Activated naive CD8-positive, alpha-beta T cell treated with anti-CD3 and anti-CD28 coated beads, Interleukin-2, amount 10 ng/mL, durations not matched to agents 7 days and 5 days (primary cell): ENCODE measurements at regions not wholly inside any gene's neighbourhood (a gene's known extent, or its start where the extent isn't known, plus 50 kb on each side); places are given as distances from the start of the nearest gene placed in this dataset.

Source experiments
- ATAC-seq: fragments of 150-1000 bp; cut with Tn5 transposase; one replicate; pipeline ENCODE4 v1.10.0; 2021; ENCODE audit warnings: low read depth, moderate library complexity
- POLR2A ChIA-PET: fragments of 350-600 bp; sonication (Branson Sonifier 250); formaldehyde crosslinking; loops from one replicate; lab custom pipeline; 2021; ENCODE audit warnings: antibody characterized with exemption; lab: Charles Lee
- DNase-seq: peaks from one replicate; pipeline ENCODE4 v3.0.0; 2021
- H3K27ac Mint-ChIP-seq: one replicate; pipeline ENCODE4 v1.8.0; 2022; ENCODE audit warnings: mild to moderate bottlenecking, mixed read lengths
- H3K27me3 Mint-ChIP-seq: one replicate; pipeline ENCODE4 v1.8.0; 2022; ENCODE audit warnings: mild to moderate bottlenecking, moderate library complexity, mixed read lengths
- H3K36me3 Mint-ChIP-seq: one replicate; pipeline ENCODE4 v1.8.0; 2021; ENCODE audit warnings: mild to moderate bottlenecking, mixed read lengths
- H3K4me1 Mint-ChIP-seq: one replicate; pipeline ENCODE4 v1.8.0; 2021; ENCODE audit warnings: mixed read lengths
- H3K4me3 Mint-ChIP-seq: one replicate; pipeline ENCODE4 v1.8.0; 2022; ENCODE audit warnings: mild to moderate bottlenecking, moderate library complexity, mixed read lengths
- H3K9me3 Mint-ChIP-seq: one replicate; pipeline ENCODE4 v1.8.0; 2021; ENCODE audit warnings: mixed read lengths

GRCh38 chr15:47639042-47639441 lies 78.3 kb upstream of the SEMA6D start:
- H3K36me3 Mint-ChIP-seq = no peaks in the 10 kb centered on the region
- POLR2A ChIA-PET = no interaction called here
- ATAC-seq (no peak), DNase-seq (no peak)
- no peak overlapping the region for H3K27ac Mint-ChIP-seq
- H3K4me3 Mint-ChIP-seq = no peak overlapping the region
- no peaks in the 10 kb centered on the region for H3K27me3 Mint-ChIP-seq
- no peaks in the 10 kb centered on the region for H3K9me3 Mint-ChIP-seq
- H3K4me1 Mint-ChIP-seq = no peaks in the 10 kb centered on the region

DNA sequence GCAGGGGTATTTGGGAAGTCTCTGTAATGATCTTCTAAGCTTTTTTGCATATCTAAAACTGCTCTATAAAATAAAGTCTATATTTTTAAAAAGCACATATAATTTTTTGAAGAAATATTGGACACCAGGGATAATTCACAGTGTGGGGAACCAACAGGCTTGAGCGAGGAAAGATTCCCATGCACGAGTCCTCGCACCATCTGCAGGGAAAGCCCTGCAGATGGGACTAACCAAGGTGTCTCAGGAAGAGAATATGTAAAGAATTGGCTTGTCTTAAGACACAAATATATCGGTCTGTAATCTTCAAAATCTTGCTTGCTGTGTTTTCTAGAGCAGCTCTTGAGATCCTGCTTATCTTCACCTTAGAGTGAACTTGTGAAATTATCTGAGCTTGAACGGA lies 77.2 kb upstream of the SEMA6D start:
- H3K27ac Mint-ChIP-seq = no peak overlapping the region
- DNase-seq (no peak), ATAC-seq (no peak)
- POLR2A ChIA-PET = no interaction called here
- H3K36me3 Mint-ChIP-seq = no peaks in the 10 kb centered on the region
- H3K27me3 Mint-ChIP-seq = no peaks in the 10 kb centered on the region
- H3K4me3 Mint-ChIP-seq = no peak overlapping the region
- no peaks in the 10 kb centered on the region for H3K4me1 Mint-ChIP-seq
- H3K9me3 Mint-ChIP-seq = no peaks in the 10 kb centered on the region

DNA sequence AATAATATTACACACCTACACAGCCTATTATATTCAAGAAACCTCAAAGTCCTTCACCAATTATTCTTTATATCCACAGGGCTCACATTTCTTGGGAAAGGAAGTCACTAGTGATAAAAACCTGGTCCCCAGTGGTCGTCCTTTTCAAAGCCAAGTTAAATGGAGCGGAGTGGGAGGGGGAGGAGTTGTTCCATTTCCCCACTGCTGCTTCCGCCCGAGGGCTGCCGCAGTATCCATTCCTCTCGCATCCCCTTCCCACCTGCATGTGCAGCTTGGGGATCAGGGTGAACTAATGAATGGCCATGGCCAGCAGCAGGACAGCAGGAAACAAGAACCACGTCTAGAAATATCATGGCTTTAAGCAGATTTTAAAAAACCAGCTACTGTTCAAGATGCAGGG lies 76.4 kb upstream of the SEMA6D start:
- H3K36me3 Mint-ChIP-seq = no peaks in the 10 kb centered on the region
- no peaks in the 10 kb centered on the region for H3K4me1 Mint-ChIP-seq
- POLR2A ChIA-PET = no interaction called here
- no peak overlapping the region for H3K4me3 Mint-ChIP-seq
- H3K27ac Mint-ChIP-seq = no peak overlapping the region
- no peaks in the 10 kb centered on the region for H3K27me3 Mint-ChIP-seq
- DNase-seq = no peak
- H3K9me3 Mint-ChIP-seq = no peaks in the 10 kb centered on the region
- no peak for ATAC-seq

- H3K9me3 Mint-ChIP-seq = no peaks in the 10 kb centered on the region
- no peaks in the 10 kb centered on the region for H3K4me1 Mint-ChIP-seq
- H3K36me3 Mint-ChIP-seq = no peaks in the 10 kb centered on the region
- no peak for ATAC-seq
- POLR2A ChIA-PET = no interaction called here
- no peak for DNase-seq
- no peaks in the 10 kb centered on the region for H3K27me3 Mint-ChIP-seq
- H3K27ac Mint-ChIP-seq = no peak overlapping the region
- H3K4me3 Mint-ChIP-seq = no peak overlapping the region
Observed at GRCh38 chr15:47644722-47645121, 72.6 kb upstream of the SEMA6D start.

DNA sequence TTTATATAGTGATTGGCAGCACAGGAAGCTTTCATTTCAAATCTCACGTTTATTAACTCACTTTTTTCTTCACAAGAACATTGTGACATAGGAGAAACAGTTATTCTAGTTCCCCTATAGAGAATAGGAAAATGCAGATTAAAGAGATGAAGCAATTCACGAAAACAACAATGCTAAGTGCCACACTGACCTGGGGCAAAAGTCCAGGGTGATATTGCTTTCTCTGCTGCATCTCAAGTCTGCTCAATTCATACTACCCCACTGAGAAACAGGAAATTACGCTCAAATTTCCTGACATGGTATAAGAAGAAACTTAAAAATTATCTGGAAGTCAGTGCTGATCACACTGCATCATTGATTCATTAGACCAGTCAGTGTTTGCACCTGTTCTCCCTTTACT lies 66.7 kb upstream of the SEMA6D start:
- Mint-ChIP-seq H3K4me1 (no peaks in the 10 kb centered on the region), H3K36me3 (no peaks in the 10 kb centered on the region), H3K27ac (no peak overlapping the region), H3K9me3 (no peaks in the 10 kb centered on the region), H3K4me3 (no peak overlapping the region), H3K27me3 (no peaks in the 10 kb centered on the region)
- no peak for ATAC-seq
- POLR2A ChIA-PET = no interaction called here
- no peak for DNase-seq

- POLR2A ChIA-PET = no interaction called here
- H3K4me3 Mint-ChIP-seq = no peak overlapping the region
- no peak overlapping the region for H3K27ac Mint-ChIP-seq
- no peaks in the 10 kb centered on the region for H3K4me1 Mint-ChIP-seq
- H3K36me3 Mint-ChIP-seq = no peaks in the 10 kb centered on the region
- H3K27me3 Mint-ChIP-seq = no peaks in the 10 kb centered on the region
- H3K9me3 Mint-ChIP-seq = no peaks in the 10 kb centered on the region
- DNase-seq = no peak
- no peak for ATAC-seq
Observed at GRCh38 chr15:47652328-47652727, 65.0 kb upstream of the SEMA6D start.

DNA sequence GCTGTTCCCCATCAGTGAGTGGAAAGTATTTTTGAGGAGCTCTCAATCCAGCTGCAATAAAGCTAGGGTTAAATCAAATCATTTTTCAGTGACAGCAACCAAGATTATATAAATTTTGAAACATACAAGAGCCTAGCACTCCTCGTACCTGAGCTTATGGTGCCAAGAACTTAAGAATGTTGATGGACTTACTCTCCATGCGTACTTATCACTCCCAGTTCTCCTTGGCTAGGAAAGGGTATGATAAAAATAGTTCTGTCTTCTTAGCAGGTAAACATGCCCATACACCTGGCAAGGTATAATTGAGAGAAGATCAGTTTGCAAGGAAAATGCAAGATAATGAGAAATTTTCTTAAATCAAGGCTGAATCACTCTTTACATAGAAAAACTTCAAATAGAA lies 64.5 kb upstream of the SEMA6D start:
- no peaks in the 10 kb centered on the region for H3K27me3 Mint-ChIP-seq
- no peaks in the 10 kb centered on the region for H3K36me3 Mint-ChIP-seq
- no peak for ATAC-seq

GRCh38 chr15:47661661-47662180 lies 55.6 kb upstream of the SEMA6D start:
- Mint-ChIP-seq H3K4me3 (no peak overlapping the region), H3K4me1 (no peaks in the 10 kb centered on the region), H3K36me3 (no peaks in the 10 kb centered on the region), H3K9me3 (no peaks in the 10 kb centered on the region), H3K27me3 (no peaks in the 10 kb centered on the region), H3K27ac (no peak overlapping the region)
- ATAC-seq = no peak
- POLR2A ChIA-PET = no interaction called here
- no peak for DNase-seq

More for the DNA sequence above, 64.5 kb upstream of the SEMA6D start:
- DNase-seq = no peak
- Mint-ChIP-seq H3K9me3 (no peaks in the 10 kb centered on the region), H3K27ac (no peak overlapping the region), H3K4me3 (no peak overlapping the region), H3K4me1 (no peaks in the 10 kb centered on the region)
- POLR2A ChIA-PET = no interaction called here

DNA sequence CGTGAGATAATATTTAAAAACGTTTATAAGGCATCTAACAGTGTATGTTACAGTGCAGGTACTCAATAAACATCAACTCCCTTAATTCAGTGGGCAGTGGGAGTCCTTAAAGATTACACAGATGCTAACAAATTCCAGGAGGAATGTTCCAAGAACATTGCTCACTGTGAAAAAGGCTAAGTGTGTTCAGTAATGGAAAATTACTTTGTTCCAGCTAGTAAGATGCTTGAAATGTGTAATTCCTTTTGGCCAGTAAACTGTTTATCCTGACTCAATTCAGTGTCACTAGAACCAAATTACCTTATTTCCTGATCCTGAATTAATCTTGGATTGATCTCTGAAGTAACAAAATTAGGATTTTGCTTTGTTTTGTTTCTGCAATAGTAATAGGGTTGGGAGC lies 54.2 kb upstream of the SEMA6D start:
- Mint-ChIP-seq H3K27ac (no peak overlapping the region), H3K27me3 (no peaks in the 10 kb centered on the region), H3K9me3 (no peaks in the 10 kb centered on the region), H3K4me3 (no peak overlapping the region), H3K36me3 (no peaks in the 10 kb centered on the region), H3K4me1 (no peaks in the 10 kb centered on the region)
- POLR2A ChIA-PET = no interaction called here
- DNase-seq (no peak), ATAC-seq (no peak)
